Ammon's horn (tissue), 1 donor: ENCODE measurements at regions not wholly inside any gene's neighbourhood (a gene's known extent, or its start where the extent isn't known, plus 50 kb on each side); places are given as distances from the start of the nearest gene placed in this dataset.
A peak's percentile ranks its signal among the peaks of the same experiment; 100 is the strongest.
"Not testable (repeated sequence)": the region's sequence is repeated elsewhere in the genome, so short reads cannot be mapped to it uniquely, and the experiment has no call there.

Experiments
- DNase-seq: peaks from one replicate; pipeline ENCODE4 v3.0.0-alpha.2; 2016; ENCODE audit warnings: low spot score

DNA sequence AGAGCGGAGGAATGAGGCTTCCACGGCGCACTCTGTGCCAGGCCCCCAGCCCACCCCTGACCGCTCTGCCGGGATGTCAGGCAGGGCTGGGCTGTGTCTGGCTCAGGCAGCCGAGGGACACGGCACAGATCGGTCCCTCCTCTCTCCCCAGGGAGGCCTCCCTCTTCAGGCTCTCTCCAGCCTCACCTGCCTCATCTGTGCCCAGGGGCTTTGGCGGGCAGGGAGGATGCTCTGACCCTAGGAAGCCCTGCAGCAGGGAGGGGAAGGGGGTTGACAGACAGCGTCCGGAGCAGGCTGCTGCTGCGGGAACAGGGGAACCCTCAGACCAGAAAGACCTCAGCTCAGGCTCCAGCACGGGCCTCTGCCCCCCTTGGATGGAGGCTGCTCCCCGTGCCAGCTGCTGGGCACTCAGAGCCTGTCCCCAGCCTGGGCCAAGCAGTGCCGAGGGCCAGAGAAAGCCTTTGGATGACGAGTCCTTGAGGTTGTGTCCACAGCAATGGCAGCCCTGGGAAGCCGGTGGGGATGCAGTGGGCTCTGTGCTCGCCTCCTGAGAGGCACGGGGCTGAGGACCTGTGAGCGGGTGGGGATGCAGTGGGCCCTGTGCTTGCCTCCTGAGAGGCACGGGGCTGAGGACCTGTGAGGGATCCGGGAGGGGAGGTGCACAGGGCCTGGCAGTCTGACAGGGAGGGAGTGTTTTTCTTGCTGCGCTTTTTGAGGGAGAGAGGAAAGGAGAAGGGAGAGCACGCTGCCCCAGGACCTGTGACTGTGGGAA is 66.9 kb downstream of the FOXL3 start:
- DNase-seq, result no peak

DNA sequence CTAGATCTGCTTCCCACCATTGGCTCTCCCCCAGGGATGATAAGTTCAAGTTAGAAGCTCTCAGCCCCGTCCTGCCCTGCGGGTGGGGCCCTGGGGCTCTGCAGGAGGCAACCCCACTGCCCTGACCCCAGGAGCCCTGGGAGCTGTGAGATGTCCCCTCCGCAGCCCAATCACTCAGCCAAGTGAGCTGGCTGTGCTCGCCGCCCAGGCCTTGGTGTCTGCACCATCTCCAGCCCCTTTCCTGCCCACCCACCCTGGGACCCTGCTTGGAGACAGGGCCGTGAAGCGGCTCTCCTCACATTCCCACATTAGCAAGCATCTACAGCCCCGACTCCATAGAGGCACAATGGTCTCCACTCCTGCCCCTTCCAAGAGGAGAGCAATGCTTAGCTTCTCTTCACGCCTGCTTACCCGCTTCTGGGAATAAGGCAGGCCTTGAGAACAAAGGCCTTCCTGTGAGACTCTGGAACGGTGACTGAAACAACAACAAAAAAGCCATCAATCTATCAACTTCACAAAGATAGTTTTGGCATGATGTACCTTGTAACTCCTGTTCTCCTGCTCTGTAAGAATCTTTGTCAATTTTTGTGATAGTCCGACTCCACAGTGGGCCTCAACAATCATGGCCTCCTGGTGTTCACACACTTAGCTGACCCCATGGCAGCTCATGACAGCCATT is 67.7 kb downstream of the FOXL3 start:
- no peak for DNase-seq

DNA sequence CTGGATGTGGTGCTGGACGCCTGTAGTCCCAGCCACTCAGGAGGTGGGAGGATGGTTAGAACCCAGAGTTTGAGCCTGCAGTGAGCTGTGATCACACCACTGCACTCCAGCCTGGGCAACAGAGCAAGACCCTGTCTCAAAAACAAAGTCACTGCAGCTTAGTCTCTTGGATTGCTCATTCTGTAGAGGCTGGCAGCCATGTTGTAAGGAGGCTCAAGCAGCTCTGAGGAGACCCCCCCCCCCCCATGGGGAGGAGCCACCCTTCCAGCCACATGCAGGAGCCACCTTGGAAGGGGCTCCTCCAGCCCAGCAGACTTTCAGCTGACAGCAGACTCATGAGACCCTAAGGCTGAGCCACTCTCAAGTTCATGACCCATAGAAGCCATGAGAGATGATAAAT is 68.4 kb downstream of the FOXL3 start:
- no peak for DNase-seq

DNA sequence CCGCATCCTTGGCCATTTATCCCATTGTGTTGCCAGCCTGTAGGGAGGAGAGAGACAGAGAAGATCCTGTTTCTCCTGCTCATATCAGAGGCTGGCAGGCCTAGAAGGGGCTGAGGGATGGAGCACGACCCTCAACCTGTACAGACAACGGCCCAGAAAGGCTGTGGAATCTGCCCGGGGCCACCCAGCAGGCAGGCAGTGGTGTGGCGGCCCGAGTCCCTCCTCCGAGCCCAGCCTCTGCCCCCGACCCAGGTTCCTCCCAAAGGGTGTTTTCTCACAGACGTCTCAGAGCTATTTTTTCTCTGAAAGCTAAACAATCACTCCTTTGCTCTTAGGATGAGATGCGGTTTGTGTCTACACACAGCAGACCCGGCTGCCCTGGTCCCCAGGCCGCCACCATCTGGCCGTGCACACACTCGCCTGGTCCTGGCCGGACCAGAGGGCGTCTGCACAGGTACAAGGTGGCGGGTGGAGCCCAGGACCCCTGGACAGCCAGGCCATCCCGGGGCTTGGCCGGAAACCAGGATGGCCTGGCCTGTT is 69.3 kb downstream of the FOXL3 start:
- no peak for DNase-seq

DNA sequence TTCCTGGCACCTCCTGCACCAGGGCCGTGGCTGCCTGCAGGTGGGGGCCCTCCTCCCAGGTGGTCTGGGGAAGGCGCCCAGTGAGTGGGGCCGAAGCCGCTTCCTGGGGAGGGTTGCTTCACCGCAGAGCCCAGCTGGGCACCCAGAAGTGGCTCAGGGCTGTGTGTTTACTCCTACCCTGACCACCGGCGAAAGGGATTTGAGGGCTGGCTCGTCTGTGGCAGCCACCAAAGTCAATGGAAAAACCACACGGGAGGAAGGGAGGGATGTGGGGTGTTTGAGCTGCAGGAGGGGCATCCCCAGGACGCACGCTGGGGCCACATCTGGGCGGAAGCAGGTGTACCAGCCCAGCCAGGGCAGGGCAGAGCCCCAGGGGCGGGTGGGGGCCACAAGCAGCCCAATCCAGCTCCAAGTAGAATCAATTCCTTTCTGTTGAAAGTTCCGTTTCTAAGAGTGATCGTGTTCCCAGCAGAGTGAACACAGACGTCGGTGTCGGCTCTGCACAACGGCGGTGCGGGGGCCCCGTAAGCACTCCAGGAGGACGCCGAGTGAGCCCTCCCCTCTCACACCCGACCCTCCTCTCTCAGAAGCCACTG is 69.9 kb downstream of the FOXL3 start:
- no peak for DNase-seq

DNA sequence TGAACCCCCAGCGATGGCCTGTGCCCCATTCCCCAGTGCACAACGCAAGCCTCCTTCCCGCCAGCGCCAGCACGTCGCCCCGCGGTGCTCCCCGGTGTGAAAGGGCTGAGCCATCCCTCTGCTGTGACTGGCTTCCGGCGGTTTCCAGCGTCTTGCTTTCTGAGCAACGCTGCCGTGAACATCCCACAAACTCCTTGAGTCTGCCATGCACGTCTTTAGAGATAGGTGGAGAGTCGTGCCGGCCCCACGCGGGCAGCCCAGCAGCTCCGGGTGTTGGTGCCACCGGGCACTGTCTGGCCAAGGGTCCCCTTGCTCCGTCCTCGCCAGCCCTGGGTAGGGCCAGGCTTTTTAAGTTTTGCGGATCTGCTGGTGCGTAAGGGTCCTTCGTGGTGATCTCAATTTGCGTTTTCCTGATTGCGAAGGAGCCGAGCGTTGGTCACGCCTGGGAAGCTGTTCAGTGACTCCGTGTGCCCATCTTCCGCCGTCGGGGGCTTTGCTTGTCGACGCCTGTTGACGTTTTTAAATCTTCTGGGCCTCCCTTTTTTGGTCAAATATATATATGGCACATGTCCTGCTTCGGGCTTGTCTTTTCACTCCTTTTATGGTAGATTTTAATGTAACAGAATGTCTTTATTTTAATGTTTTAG is 70.6 kb downstream of the FOXL3 start:
- DNase-seq, result no peak

DNA sequence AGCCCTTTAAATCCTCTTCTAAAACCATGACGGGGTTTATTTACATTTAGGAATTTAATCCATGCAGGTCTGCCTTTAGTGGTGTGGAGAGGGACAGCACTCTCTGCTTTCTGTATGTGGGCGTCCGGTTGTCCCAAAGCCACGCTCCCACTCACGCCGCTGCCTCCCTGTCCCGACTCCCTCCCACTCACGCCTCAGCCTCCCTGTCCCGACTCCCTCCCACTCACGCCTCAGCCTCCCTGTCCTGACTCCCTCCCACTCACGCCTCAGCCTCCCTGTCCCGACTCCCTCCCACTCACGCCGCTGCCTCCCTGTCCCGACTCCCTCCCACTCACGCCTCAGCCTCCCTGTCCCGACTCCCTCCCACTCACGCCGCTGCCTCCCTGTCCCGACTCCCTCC is 71.2 kb downstream of the FOXL3 start:
- DNase-seq, result not testable (repeated sequence)

DNA sequence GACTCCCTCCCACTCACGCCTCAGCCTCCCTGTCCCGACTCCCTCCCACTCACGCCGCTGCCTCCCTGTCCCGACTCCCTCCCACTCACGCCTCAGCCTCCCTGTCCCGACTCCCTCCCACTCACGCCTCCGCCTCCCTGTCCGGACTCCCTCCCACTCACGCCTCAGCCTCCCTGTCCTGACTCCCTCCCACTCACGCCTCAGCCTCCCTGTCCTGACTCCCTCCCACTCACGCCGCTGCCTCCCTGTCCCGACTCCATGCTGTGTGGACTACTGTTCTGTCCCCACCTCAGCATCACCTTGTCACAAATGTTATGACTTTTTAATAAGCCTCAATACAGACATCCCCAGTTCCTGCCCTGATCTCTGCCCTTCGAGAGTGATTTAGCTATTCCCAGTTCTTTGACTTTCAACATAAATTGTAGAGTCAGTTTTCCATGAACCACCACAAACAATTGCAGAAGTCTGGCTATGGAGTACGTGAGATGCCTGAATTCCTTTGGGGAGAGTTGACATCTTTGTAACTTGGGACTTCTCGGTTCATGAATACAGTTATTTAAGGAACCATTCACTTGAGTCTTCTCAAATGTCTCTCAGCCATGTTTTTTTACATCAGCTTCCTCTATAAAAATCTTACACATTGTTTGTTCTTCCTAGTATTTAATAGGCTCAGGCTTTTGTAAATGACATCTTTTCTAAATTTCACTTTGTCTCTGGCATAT is 71.9 kb downstream of the FOXL3 start:
- no peak for DNase-seq

DNA sequence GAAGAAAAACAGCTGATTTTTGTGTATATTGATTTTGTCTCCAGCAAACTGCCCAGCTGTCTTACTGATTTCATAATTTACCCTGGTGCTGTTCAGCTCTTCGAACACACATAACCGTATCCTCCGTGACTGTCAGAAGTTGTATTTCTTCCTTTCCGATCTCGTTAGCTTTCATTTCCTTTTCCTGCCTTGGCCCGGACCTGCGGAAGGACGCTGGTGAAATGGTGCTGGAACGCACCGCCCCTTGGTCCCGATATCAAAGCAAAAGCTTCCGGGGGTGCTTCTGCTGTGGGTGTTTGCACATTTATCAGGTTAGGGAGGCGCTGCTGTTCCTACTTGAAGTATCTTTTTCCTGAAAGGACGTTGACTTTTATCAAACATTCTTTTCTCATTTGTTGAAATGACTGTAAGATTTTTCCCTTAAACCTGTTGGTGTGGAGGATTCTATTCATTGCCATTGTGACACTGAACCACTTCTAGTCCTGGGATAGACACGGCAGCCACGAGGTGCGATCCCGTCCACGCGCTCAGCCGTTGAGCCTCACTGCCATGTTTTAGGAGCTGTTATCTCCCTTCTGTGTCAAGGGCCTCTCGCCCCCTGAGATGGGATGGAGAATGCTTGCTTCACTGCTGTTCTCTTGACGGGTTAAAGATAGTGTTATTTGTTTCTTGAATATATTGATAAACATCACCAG is 72.6 kb downstream of the FOXL3 start:
- DNase-seq, result peak; percentile 32

DNA sequence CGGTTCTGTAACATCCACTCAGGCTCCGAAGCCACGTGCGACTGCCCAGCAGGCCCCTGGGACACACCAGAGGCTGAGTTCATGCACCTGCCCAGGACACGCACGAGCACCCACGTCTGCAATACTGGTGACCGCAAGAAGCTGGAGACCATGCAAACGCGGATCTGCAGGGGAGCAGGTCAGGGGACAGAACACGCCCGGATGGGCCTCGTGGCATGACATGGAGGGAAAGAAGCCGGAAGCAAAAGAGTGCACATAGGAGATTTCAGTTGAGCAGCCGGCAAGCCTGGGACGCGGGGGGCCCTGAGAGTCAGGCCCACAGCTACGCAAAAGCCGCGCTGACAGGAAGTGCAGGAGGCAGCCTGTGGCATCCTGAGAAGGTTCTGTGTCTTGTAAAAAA is 73.7 kb downstream of the FOXL3 start:
- DNase-seq, result no peak

DNA sequence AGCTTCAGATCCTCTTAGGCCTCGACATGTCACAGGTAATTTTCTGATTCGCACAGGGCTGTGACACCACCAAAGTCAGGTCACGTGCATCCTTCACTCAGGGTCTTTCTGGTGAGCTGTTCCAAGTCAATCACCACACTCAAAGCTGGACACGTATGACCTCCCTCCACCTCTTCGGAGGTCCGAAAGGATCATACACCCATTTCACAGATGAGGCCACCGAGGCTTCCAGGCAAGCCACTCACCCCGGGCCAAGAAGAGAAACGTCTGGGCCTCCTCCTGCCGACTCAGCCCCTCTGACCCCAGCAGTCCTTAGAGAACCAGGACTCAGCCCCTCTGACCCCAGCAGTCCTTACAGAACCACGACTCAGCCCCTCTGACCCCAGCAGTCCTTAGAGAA is 74.6 kb downstream of the FOXL3 start:
- DNase-seq, result no peak

DNA sequence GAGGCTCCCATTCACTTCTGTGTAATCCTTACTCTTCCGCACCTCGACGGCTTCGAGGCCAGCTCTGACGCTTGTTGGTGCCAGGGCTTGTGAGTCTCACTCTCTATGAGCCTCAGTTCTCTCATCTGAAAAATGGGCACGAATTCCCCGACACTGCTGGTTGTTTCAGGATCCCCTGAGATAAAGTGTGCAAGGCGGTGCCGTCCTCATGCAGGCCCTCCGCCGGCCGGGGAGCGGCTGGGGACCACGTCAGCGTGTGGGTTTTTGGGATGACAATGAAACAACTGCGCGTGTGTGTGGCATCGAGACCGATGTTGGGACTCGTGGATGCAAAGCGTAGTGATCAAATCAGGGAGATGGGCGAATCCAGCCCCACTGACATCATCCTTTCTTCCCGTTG is 75.6 kb downstream of the FOXL3 start:
- no peak for DNase-seq

DNA sequence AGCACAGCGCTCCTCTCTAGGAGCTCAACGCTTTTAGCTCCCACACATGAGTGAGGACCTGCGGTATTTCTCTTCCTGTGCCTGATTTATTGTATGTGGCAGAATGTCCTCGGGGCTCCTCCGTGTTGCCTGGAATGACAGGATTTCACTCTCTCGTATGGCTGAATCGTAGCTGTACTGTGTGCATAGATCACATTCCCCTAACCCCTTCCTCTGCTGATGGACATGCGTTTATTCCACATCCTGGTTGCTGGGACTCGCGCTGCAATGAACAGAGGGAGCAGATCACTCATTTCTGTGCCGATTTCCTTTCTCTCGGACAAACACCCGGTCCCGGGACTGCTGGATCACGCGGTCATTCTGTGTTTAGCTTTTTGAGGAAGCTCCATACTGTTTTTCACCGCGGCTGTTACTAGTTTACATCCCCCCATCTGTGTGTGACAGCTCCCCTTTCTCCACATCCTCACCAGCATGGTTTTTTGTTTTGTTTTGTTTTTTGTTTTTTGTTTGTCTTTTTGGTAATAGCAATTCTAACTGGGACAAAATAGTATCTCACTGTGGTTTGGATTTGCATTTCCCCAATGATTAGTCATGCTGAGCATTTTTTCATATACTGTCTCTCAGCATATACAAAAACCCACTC is 76.3 kb downstream of the FOXL3 start:
- peak; percentile 22 for DNase-seq

DNA sequence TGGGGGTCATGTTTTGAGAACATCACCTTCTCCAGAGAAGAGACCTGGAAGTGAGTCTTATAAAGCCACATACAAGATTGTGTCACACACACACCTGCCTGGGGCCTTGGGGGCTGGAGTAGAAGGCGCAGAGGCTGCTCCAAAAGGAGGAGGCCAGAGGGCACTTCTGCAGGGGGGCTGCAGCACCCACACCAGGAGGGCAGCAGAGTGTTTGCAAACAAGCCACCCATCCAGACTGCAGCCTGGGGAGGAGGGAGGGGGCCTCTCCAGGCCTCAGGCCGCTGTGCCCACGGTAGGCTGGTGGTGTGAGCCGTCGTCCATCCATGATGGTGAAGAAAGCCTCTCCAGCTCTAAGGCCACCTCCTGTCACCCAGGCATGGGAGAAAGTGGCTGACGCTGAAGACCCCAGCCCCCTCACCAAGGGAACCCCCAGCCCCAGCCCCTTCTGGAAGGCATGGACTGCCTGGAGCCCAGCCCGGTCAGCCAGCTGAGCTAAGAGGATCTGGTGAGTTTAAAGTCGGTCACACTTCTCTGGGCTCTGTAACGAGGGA is 77.5 kb downstream of the FOXL3 start:
- DNase-seq, result no peak

DNA sequence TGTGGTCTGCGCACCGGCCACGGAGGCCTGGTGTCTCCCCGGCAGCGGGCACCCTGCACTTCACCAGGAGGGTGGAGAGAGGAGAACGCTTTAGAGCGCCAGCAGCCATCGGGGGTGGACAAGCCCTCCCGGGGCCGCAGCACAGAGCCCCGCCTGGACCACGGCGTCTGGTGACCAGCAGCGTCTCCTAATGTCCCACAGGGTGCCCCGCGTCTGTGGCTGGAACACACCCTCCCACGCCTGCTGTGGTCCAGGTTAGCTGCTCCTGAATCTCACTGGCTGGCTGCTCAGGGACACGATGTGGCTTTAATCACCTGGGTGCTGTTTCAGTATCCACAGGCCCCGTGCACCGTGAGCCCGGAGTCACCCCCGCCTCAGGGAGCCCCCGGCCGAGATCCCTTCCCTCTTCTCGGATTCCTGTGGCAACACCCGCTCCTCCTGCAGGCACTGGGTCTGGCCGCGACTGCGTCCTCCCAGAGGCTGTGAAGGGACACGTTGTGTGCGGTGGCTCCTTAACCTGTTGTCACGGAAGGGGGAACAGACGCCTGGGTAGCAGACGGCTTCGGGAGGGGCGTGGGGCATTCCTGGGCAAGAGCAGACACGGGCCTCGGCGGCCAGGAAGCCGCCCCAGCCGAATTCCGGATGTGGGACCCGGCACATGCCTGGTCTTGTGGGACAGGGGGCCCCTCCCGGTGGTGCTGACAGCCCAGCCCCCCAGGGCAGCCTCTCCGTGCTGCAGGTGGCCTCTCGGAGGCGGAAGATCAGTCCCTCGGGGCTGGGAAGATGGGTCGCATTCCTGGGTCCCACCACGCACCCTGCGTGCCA is 78.9 kb downstream of the FOXL3 start:
- no peak for DNase-seq

DNA sequence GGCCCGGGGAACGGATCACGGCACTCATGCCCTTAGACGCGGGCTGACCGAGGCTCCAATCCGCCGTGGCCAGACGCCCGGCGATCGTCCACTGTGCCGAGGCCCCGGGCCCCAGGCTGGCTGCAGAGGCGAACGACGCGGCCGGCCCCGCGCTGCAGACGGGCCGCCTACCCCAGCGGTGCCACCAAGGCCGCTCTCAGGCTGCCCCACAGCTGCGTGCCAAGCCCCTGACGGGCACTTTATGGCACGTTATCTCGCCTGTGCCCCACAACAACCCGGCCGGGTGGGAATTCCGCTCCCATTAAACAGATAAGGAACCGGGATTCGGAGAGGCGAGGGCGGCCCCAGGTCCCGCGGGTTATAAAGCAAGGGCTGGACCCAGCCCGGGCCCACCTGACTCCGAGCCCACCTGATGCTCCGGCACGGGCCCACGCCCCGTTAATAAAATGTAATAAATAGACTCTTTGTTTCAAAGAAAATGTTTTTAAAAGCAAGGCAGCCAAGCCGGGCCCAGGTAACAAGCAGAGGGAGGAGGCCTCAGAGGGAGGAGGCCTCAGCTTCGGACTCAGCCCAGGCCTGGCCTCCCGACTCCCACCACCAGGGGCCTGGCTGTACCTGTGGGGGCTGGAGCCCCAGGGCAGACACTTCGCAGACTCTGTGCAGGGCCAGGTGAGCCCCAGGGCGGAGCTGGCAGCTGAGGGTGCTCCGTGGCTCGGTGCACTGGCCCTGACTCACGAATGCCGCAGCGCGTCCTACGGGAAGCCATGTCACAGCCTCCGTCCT is 79.7 kb downstream of the FOXL3 start:
- no peak for DNase-seq

DNA sequence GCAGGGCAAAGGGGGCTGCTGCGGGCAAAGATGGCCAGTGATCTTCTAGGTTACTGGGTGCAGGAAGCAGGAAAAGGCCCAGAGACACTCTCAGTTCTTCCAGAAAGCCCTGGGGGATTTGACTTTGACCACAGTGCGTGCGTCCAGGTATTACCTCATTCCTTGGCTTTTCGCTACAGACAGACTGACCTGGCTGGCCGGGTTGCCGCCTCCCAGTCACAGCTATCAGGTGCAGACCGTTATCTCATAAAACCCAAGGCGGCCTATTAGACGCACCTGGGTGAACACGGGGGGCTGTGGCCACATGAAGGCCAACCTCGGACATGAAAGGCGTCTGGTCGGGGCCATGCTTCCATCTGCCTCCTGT is 80.3 kb downstream of the FOXL3 start:
- no peak for DNase-seq

DNA sequence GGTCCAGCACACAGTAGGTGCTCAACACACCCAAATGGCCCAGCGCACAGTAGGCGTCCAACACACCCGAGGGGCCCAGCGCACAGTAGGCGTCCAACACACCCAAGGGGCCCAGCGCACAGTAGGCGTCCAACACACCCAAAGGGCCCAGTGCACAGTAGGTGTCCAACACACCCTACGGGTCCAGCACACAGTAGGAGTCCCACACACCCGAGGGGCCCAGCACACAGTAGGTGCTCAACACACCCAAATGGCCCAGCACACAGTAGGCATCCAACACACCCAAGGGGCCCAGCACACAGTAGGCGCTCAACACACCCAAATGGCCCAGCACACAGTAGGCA is 80.8 kb downstream of the FOXL3 start:
- DNase-seq, result no peak
